IMR-90 (cell line): ENCODE measurements at regions not wholly inside any gene's neighbourhood (a gene's known extent, or its start where the extent isn't known, plus 50 kb on each side); places are given as distances from the start of the nearest gene placed in this dataset.

Experiments
- ATAC-seq: fragments of 200-7000 bp; cut with Tn5 transposase; 2 replicates; pipeline ENCODE4 v1.9.1; 2020; ENCODE audit warnings: low read depth, mild to moderate bottlenecking, moderate library complexity
- BruUV-seq: library from RNA; stranded (reverse); fragments of 400-500 nt; replicated peaks from 2 replicates; lab custom pipeline; 2021; lab: Mats Ljungman, UMichigan
- CTCF ChIA-PET: fragments of 300-600 bp; formaldehyde crosslinking; extraction: SDS; loops from one replicate; lab custom pipeline; 2021; ENCODE audit warnings: antibody characterized with exemption; lab: Yijun Ruan, JAX
- POLR2A ChIA-PET: fragments of 300-600 bp; sonication (Branson Sonifier 250); formaldehyde crosslinking; loops from one replicate; lab custom pipeline; 2022; ENCODE audit warnings: antibody characterized with exemption; ENCODE audit not compliant: unreplicated experiment; lab: Charles Lee
- DNase-seq: peaks from one replicate; pipeline ENCODE4 v3.0.0; 2013
- H2AFZ ChIP-seq: replicated peaks from 2 replicates; pipeline ENCODE3; 2013; ENCODE audit warnings: low read length, mild to moderate bottlenecking; ENCODE audit not compliant: poor library complexity
- H2AK5ac ChIP-seq: 2 replicates; pipeline ENCODE4 v1.6.1; 2013; ENCODE audit warnings: low read depth, low read length, inconsistent platforms
- H2AK9ac ChIP-seq: replicated peaks from 2 replicates; pipeline ENCODE3; 2013; ENCODE audit warnings: mild to moderate bottlenecking, low read depth, low read length, moderate library complexity; ENCODE audit not compliant: poor library complexity
- H2BK120ac ChIP-seq: 2 replicates; pipeline ENCODE4 v1.6.1; 2013; ENCODE audit warnings: low read depth, low read length, inconsistent platforms
- H2BK15ac ChIP-seq: 3 replicates; pipeline ENCODE4 v1.6.1; 2013; ENCODE audit warnings: low read depth, low read length, inconsistent platforms
- H2BK20ac ChIP-seq: 2 replicates; pipeline ENCODE4 v1.6.1; 2013; ENCODE audit warnings: low read depth, mild to moderate bottlenecking, inconsistent platforms, low read length, moderate library complexity
- H2BK5ac ChIP-seq: 2 replicates; pipeline ENCODE4 v1.6.1; 2013; ENCODE audit warnings: mild to moderate bottlenecking, low read depth, low read length, inconsistent platforms; ENCODE audit not compliant: poor library complexity, severe bottlenecking
- H3K14ac ChIP-seq: replicated peaks from 2 replicates; pipeline ENCODE4 v1.6.1; 2013; ENCODE audit warnings: low read depth, low read length, inconsistent platforms
- H3K18ac ChIP-seq: 2 replicates; pipeline ENCODE4 v1.6.1; 2013; ENCODE audit warnings: low read depth, low read length, control low read depth
- H3K23ac ChIP-seq: 2 replicates; pipeline ENCODE4 v1.6.1; 2013; ENCODE audit warnings: low read depth, low read length, inconsistent platforms
- H3K27ac ChIP-seq: 2 replicates; pipeline ENCODE4 v1.5.1; 2013; ENCODE audit warnings: mild to moderate bottlenecking, control low read depth, low read length; ENCODE audit not compliant: insufficient read depth
- H3K27me3 ChIP-seq: 2 replicates; pipeline ENCODE4 v1.6.1; 2013; ENCODE audit warnings: low read length; ENCODE audit not compliant: control insufficient read depth, insufficient read depth
- H3K36me3 ChIP-seq: 2 replicates; pipeline ENCODE4 v1.6.1; 2013; ENCODE audit warnings: low read length, mixed read lengths; ENCODE audit not compliant: control insufficient read depth, insufficient read depth
- H3K4ac ChIP-seq: 2 replicates; pipeline ENCODE4 v1.6.1; 2013; ENCODE audit warnings: low read depth, low read length, inconsistent platforms
- H3K4me1 ChIP-seq: 2 replicates; pipeline ENCODE4 v1.6.1; 2013; ENCODE audit warnings: low read length, mixed read lengths; ENCODE audit not compliant: control insufficient read depth, insufficient read depth
- H3K4me2 ChIP-seq: 2 replicates; pipeline ENCODE4 v1.6.1; 2013; ENCODE audit warnings: low read depth, mild to moderate bottlenecking, control low read depth, low read length, moderate library complexity
- H3K4me3 ChIP-seq: 2 replicates; pipeline ENCODE4 v1.5.1; 2013; ENCODE audit warnings: low read depth, mild to moderate bottlenecking, control low read depth, low read length, moderate library complexity; ENCODE audit not compliant: insufficient read depth
- H3K56ac ChIP-seq: 2 replicates; pipeline ENCODE4 v1.6.1; 2013; ENCODE audit warnings: low read length, inconsistent platforms; ENCODE audit not compliant: insufficient read depth; ENCODE audit errors: extremely low read depth
- H3K79me1 ChIP-seq, 2 experiments: 2 replicates each; pipeline ENCODE4 v1.6.1; 2013; ENCODE audit warnings: low read length in 2 of 2, inconsistent platforms in 1 of 2, low read depth in 1 of 2
- H3K9ac ChIP-seq: 2 replicates; pipeline ENCODE4 v1.6.1; 2013; ENCODE audit warnings: low read depth, low read length, control low read depth
- H3K9me1 ChIP-seq: 2 replicates; pipeline ENCODE4 v1.6.1; 2013; ENCODE audit warnings: low read length, inconsistent platforms; ENCODE audit not compliant: insufficient read depth
- H3K9me3 ChIP-seq: 2 replicates; pipeline ENCODE4 v1.6.1; 2013; ENCODE audit warnings: low read length; ENCODE audit not compliant: control insufficient read depth, insufficient read depth
- H4K20me1 ChIP-seq: 2 replicates; pipeline ENCODE4 v1.6.1; 2013; ENCODE audit warnings: low read length, inconsistent platforms; ENCODE audit not compliant: insufficient read depth
- H4K5ac ChIP-seq: 2 replicates; pipeline ENCODE4 v1.6.1; 2013; ENCODE audit warnings: mild to moderate bottlenecking, low read depth, low read length, control low read depth
- H4K8ac ChIP-seq, 2 experiments: 2 replicates each; pipeline ENCODE4 v1.6.1; 2013; ENCODE audit warnings: low read depth in 2 of 2, low read length in 2 of 2, control low read depth in 1 of 2, inconsistent platforms in 1 of 2
- H4K91ac ChIP-seq: 2 replicates; pipeline ENCODE4 v1.6.1; 2013; ENCODE audit warnings: low read depth, low read length, inconsistent platforms; ENCODE audit not compliant: insufficient read depth
- CEBPB ChIP-seq: IDR thresholded peaks from 2 replicates; pipeline ENCODE4 v1.6.1; 2012; ENCODE audit warnings: low read depth, low read length, improper control_type of control experiment
- CTCF ChIP-seq: conservative IDR thresholded peaks from 2 replicates; pipeline ENCODE4 v1.5.1; 2012; ENCODE audit warnings: mild to moderate bottlenecking, low read depth, low read length, improper control_type of control experiment
- NFE2L2 ChIP-seq: fragments of 150-350 bp; IDR thresholded peaks from 2 replicates; pipeline ENCODE4 v1.6.1; 2016; ENCODE audit warnings: low read depth, mild to moderate bottlenecking, low read length
- POLR2A ChIP-seq: IDR thresholded peaks from 2 replicates; pipeline ENCODE4 v1.6.1; 2012; ENCODE audit warnings: mild to moderate bottlenecking, low read depth, low read length
- RAD21 ChIP-seq: IDR thresholded peaks from 2 replicates; pipeline ENCODE4 v1.6.1; 2012; ENCODE audit warnings: low read length, improper control_type of control experiment
- RCOR1 ChIP-seq: IDR thresholded peaks from 2 replicates; pipeline ENCODE4 v1.6.1; 2012; ENCODE audit warnings: mild to moderate bottlenecking, low read length, improper control_type of control experiment; ENCODE audit not compliant: insufficient replicate concordance
- USF2 ChIP-seq: fragments of 150-350 bp; IDR thresholded peaks from 2 replicates; pipeline ENCODE4 v1.6.1; 2017; ENCODE audit warnings: mild to moderate bottlenecking, antibody characterized with exemption, low read length, low read depth
- WGBS, 2 experiments: methylation state at CpG; one replicate each; pipeline versions ENCODE4 v1.1.5 to v1.1.7; 2013; ENCODE audit warnings: missing lambda C conversion rate in 2 of 2; ENCODE audit not compliant: insufficient read length in 1 of 2; ENCODE audit errors: extremely low coverage in 2 of 2; 5-methylcytosine and 5-hydroxymethylcytosine counted together
- dilution Hi-C: fragments of 300-500 bp; cut with HindIII; formaldehyde crosslinking; loops from one replicate; pipeline ENCODE4 v1.14.3; 2018; ENCODE audit warnings: low sequenced_read_pairs; ENCODE audit not compliant: unreplicated experiment
- in situ Hi-C: fragments of 300-500 bp; cut with MboI; formaldehyde crosslinking; loops from 3 replicates; pipeline ENCODE4 v1.14.3; 2019; ENCODE audit warnings: low sequenced_read_pairs, inconsistent platforms, mixed read lengths
- intact Hi-C: fragments of 100-400 bp; cut with micrococcal nuclease; formaldehyde crosslinking; loops from 2 replicates; pipeline ENCODE4 v1.10.0; 2022

GRCh38 chr4:4752576-4753401, 106.7 kb upstream of the MSX1 start:
- Histone ChIP-seq H2AK9ac (no peak overlapping the region), H2AFZ (no peak overlapping the region), H3K4me3 (no peak overlapping the region), H3K79me1 (no peaks in the 10 kb centered on the region), H4K8ac (no peak overlapping the region), H3K27me3 (peaks cover 30% of the 10 kb centered on the region), H3K36me3 (no peaks in the 10 kb centered on the region), H4K20me1 (no peaks in the 10 kb centered on the region), H3K27ac (no peak overlapping the region), H3K9me3 (no peaks in the 10 kb centered on the region), H2AK5ac (no peak overlapping the region), H3K23ac (no peak overlapping the region), H4K5ac (no peak overlapping the region), H3K9ac (no peak overlapping the region), H2BK15ac (no peak overlapping the region), H3K14ac (no peak overlapping the region), H4K91ac (no peak overlapping the region), H2BK20ac (no peak overlapping the region), H3K9me1 (no peaks in the 10 kb centered on the region), H2BK5ac (no peak overlapping the region), H3K4ac (no peak overlapping the region), H3K4me2 (no peak overlapping the region), H3K56ac (no peak overlapping the region), H2BK120ac (no peak overlapping the region), H3K18ac (no peak overlapping the region), H3K4me1 (no peaks in the 10 kb centered on the region)
- intact Hi-C loops: no loop called here
- DNase-seq (no peak), ATAC-seq (no peak)
- POLR2A ChIA-PET: no interaction called here
- CTCF ChIA-PET: no interaction called here
- TF ChIP-seq CTCF (no peak), CEBPB (no peak), USF2 (no peak), RCOR1 (no peak), NFE2L2 (no peak), POLR2A (no peak), RAD21 (no peak)
- dilution Hi-C loops: no loop called here
- no TSS peak for BruUV-seq
- WGBS, 2 experiments: 63% methylated on average over 5 of the region's 15 CpGs; no CpG with 5 or more reads in 1 of the 2 experiments
- in situ Hi-C loops: no loop called here
